Adrenal gland (tissue), 9 donors: ENCODE measurements at regions not wholly inside any gene's neighbourhood (a gene's known extent, or its start where the extent isn't known, plus 50 kb on each side); places are given as distances from the start of the nearest gene placed in this dataset.

Source experiments
- DNase-seq, 7 donors: peaks; one replicate each; pipeline ENCODE4 v3.0.0-alpha.2; 2019 to 2020
- H3K27ac ChIP-seq, 5 donors: fragments of 200-600 bp; sonication (generic) in 4 of 5; 1 replicate in 3 of 5; 2 replicates in 2 of 5; pipeline versions ENCODE4 v1.5.1 to v1.8.0; 2016 to 2020; ENCODE audit warnings: mild to moderate bottlenecking in 1 of 5
- H3K27me3 ChIP-seq: fragments of 200-600 bp; 2 replicates; pipeline ENCODE4 v1.8.0; 2021
- H3K36me3 ChIP-seq, 2 donors: fragments of 200-600 bp; replicated peaks in 1 of 2; 1 replicate in 1 of 2; 2 replicates in 1 of 2; pipeline versions ENCODE4 v1.5.1 to v1.8.0; 2018 to 2022
- H3K4me1 ChIP-seq, 2 donors: fragments of 200-600 bp; replicated peaks in 1 of 2; 1 replicate in 1 of 2; 2 replicates in 1 of 2; pipeline versions ENCODE4 v1.5.1 to v1.8.0; 2018 to 2021
- H3K4me3 ChIP-seq, 4 donors: fragments of 200-600 bp; sonication (generic) in 3 of 4; one replicate each; pipeline ENCODE4 v1.5.1; 2016 to 2018
- H3K9me3 ChIP-seq, 3 donors: fragments of 200-600 bp; sonication (generic) in 1 of 3; replicated peaks in 1 of 3; 1 replicate in 2 of 3; 2 replicates in 1 of 3; pipeline versions ENCODE4 v1.5.1 to v1.8.0; 2016 to 2021
- POLR2A ChIP-seq, 2 donors: fragments of 450-650 bp; IDR thresholded peaks; one replicate each; pipeline ENCODE4 v1.6.1; 2017; ENCODE audit warnings: antibody characterized with exemption in 2 of 2, mild to moderate bottlenecking in 2 of 2, moderate library complexity in 1 of 2
- WGBS, 4 donors: extraction: QIAGEN DNeasy Blood & Tissue Kit in 2 of 4; methylation state at CpG; one replicate each; pipeline versions ENCODE4 v1.1.5 to v1.1.7; 2013 to 2017; 5-methylcytosine and 5-hydroxymethylcytosine counted together
- intact Hi-C, 2 donors: fragments of 100-400 bp; cut with DNase I; formaldehyde crosslinking; loops; one replicate each; pipeline versions ENCODE4 v1.14.1 to v1.15.0; 2022 to 2023
- TF ChIP-seq, protein P1 (sequence below), 6 experiments: fragments of 450-650 bp in 4 of 6; fragments of 200-600 bp in 2 of 6; sonication (generic) in 1 of 6; IDR thresholded peaks; 1 replicate in 5 of 6; 2 replicates in 1 of 6; pipeline versions ENCODE4 v1.5.1 to v1.8.0; 2016 to 2021; ENCODE audit warnings: antibody characterized with exemption in 6 of 6, mild to moderate bottlenecking in 2 of 6, moderate library complexity in 1 of 6
- donor health status: healthy with polysubstance abuse.
- donor health status: Bipolar disorder and iron deficiency.
- donor health status: DM: yes; HTN: yes; CAD: no.
- donor health status: DM: no; HTN: no; CAD: no.
- donor health status: DM: no; HTN: no; CAD: no.

DNA sequence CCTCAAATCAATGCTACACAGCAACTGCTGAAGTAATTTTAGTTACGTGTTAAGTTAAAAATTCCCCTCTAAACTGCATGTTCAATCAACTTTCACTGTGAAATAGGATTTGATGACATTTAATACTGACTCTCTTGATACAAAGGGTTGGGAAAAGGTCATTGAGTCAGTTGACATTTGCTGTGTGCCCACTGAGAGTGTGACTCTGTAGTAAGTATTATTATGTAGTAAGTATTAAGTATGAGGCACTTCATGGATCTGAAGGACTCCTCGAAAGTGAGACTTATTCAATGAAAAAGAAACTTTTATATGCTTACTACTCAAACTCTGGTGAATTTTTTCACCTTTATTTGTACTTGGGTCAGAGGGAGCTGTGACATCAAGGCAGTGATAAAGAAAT lies 83.1 kb upstream of the S1PR1 start:
- Histone ChIP-seq H3K27me3 (no peaks in the 10 kb centered on the region), H3K4me3 (no peak overlapping the region), H3K27ac (no peak overlapping the region), H3K4me1 (no peaks in the 10 kb centered on the region), H3K9me3 (no peaks in the 10 kb centered on the region), H3K36me3 (no peaks in the 10 kb centered on the region)
- WGBS, 4 donors, result 66 to 81% (median 77%) methylated on average over 2 of the region's 2 CpGs
- TF ChIP-seq, protein P1, sequence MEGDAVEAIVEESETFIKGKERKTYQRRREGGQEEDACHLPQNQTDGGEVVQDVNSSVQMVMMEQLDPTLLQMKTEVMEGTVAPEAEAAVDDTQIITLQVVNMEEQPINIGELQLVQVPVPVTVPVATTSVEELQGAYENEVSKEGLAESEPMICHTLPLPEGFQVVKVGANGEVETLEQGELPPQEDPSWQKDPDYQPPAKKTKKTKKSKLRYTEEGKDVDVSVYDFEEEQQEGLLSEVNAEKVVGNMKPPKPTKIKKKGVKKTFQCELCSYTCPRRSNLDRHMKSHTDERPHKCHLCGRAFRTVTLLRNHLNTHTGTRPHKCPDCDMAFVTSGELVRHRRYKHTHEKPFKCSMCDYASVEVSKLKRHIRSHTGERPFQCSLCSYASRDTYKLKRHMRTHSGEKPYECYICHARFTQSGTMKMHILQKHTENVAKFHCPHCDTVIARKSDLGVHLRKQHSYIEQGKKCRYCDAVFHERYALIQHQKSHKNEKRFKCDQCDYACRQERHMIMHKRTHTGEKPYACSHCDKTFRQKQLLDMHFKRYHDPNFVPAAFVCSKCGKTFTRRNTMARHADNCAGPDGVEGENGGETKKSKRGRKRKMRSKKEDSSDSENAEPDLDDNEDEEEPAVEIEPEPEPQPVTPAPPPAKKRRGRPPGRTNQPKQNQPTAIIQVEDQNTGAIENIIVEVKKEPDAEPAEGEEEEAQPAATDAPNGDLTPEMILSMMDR (IDR thresholded peaks at IDR 0.05), result no peak
- no peak for TF ChIP-seq POLR2A (IDR thresholded peaks at IDR 0.05)
- no peak for DNase-seq
- intact Hi-C loops, result loop anchor here in 1 of 2 donors (10.0 kb wide), 1 partner anchor 61 kb away; no protein-coding TSS in a partner anchor

DNA sequence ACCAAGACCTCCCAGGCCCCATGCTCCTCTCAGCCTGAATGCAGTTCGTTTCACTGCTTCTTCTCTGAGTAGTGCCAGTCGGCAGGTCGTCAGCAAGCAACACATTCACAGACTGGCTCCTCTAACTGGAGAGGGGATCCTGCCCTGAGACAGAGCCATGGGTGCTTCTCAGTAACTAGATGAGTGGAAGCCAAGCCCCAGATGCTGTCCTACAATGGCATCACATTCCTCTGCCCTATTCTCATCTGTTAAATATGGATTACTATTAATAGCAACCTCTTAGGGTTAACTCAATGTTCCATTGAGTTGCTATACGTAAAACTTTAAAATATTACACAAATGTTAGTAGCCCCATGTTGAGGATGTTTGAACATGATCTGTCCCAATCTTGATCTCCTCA lies 84.2 kb upstream of the S1PR1 start:
- Histone ChIP-seq H3K4me1 (no peaks in the 10 kb centered on the region), H3K4me3 (no peak overlapping the region), H3K36me3 (no peaks in the 10 kb centered on the region), H3K27ac (no peak overlapping the region), H3K9me3 (no peaks in the 10 kb centered on the region), H3K27me3 (no peaks in the 10 kb centered on the region)
- no peak for DNase-seq
- 79 to 90% (median 83%) methylated on average over 4 of the region's 4 CpGs for WGBS, 4 donors
- intact Hi-C loops, result loop anchor here in 1 of 2 donors (10.0 kb wide), 1 partner anchor 62 kb away; no protein-coding TSS in a partner anchor
- TF ChIP-seq, protein P1 (IDR thresholded peaks at IDR 0.05), result no peak
- no peak for TF ChIP-seq POLR2A (IDR thresholded peaks at IDR 0.05)

DNA sequence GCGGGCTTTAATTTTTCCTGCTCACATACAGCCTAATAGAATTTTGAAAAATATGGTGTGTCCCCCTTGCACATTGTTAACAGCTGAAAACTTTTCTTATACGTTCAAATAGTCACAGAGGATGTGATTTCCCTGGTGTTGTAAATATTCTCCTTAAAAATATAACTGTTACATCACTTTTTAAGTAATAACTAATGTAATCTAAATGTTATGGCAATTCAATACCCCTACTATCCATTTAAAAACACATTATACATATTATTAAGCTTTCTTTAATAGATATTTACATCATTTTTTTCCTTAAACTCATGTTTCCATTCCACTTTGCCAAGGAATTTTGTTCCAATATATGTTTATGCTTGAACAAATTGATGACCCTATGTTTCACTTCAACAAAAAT lies 85.5 kb upstream of the S1PR1 start:
- 90 to 96% (median 92%) methylated on average over 2 of the region's 2 CpGs for WGBS, 4 donors
- Histone ChIP-seq H3K36me3 (no peaks in the 10 kb centered on the region), H3K27me3 (no peaks in the 10 kb centered on the region), H3K4me1 (no peaks in the 10 kb centered on the region), H3K27ac (no peak overlapping the region), H3K9me3 (no peaks in the 10 kb centered on the region), H3K4me3 (no peak overlapping the region)
- TF ChIP-seq POLR2A (IDR thresholded peaks at IDR 0.05), result no peak
- TF ChIP-seq, protein P1 (IDR thresholded peaks at IDR 0.05), result no peak
- DNase-seq, result no peak
- intact Hi-C loops, result loop anchor here in 1 of 2 donors (10.0 kb wide), 1 partner anchor 64 kb away; no protein-coding TSS in a partner anchor

DNA sequence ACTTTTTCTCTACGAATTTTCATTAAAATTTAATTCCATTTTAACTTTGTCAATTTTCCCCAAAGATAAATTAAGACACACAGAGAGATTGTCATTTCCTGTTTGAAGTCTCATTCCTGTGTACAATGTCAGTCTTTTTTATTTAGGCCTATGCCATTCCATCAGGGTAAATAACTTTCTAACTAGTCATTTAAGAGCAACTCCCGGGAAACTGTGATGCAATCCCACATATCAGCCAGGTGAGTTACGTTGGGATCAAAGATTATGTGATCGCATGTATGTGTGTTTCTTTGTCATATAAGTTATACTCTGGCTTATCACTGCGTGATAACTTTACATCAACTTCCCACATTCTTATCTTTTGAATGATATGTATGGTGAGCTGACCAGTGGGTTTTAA lies 86.1 kb upstream of the S1PR1 start:
- Histone ChIP-seq H3K27ac (no peak overlapping the region), H3K36me3 (no peaks in the 10 kb centered on the region), H3K4me1 (no peaks in the 10 kb centered on the region), H3K4me3 (no peak overlapping the region), H3K9me3 (no peaks in the 10 kb centered on the region), H3K27me3 (no peaks in the 10 kb centered on the region)
- DNase-seq, result no peak
- 79 to 89% (median 85%) methylated on average over 5 of the region's 5 CpGs for WGBS, 4 donors
- intact Hi-C loops, result loop anchor here in 1 of 2 donors (10.0 kb wide), 1 partner anchor 64 kb away; no protein-coding TSS in a partner anchor
- TF ChIP-seq POLR2A (IDR thresholded peaks at IDR 0.05), result no peak
- TF ChIP-seq, protein P1 (IDR thresholded peaks at IDR 0.05), result no peak
